HG03060 (cell line): ENCODE measurements at regions not wholly inside any gene's neighbourhood (a gene's known extent, or its start where the extent isn't known, plus 50 kb on each side); places are given as distances from the start of the nearest gene placed in this dataset.

Experiments used
- ATAC-seq: cut with Tn5 transposase; IDR thresholded peaks from one replicate; pipeline ENCODE4 v1.9.1; 2021; ENCODE audit warnings: low read depth, moderate number of reproducible peaks; ENCODE audit not compliant: unreplicated experiment

- ATAC-seq, result no peak
These were observed 138.7 kb downstream of the ENC1 start for GRCh38 chr5:74501674-74502478.

GRCh38 chr5:74500110-74500917 is 140.2 kb downstream of the ENC1 start:
- no peak for ATAC-seq

DNA sequence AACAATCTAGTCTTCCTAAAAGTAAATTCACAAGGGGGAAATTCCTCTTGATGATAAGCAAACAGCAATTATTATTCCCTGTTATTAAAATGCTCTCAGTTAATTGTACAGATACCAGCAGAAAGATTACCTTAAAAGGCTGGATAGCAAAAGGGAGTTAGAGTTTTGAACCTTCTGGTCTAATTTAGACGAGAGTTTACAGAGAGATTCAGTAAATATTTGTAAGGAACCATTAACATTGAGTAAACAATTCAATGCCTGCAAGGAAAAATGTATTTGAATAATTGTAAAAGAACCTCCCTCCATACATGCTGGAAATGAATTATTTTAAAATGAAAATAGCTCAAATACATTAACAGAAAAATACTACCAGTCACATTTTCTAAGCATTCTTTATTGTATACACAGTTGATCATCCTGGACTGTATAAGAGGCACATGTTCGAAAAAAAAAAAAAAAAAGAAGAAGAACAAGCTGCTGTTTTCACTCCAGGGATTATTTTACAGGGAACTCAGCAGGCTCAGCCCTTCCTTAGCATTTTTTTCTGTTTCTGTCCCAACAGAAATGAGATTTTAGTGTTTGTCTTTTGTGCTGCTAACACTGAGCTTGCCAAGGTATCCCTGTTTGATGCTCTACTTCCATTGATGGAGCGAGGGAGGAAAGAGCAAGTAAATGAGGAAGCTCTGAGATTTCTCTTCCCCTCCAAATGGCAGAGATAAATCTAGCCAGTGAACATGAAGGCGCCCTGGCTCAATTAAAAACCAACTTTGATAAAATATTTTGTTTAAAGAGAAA is 141.1 kb downstream of the ENC1 start:
- ATAC-seq, result no peak

DNA sequence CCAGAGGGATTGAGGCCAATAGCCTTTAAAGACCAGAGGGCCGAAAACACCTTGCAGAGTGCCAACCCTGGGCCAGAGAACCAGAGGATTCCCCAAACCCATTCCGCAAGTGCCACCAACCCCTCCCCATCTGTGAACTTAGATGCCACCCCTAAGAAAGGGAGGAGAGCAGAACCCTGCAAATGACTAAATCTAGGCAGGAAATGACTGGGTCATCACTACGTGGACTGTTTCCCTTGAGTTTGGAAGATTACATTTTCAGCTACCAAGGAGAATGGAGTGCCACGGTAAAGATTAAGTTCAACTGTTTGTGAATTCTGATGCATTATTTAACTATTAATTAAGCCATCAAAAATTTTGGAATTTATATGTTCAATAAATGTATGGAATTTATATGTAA is 142.8 kb downstream of the ENC1 start:
- ATAC-seq, result no peak

DNA sequence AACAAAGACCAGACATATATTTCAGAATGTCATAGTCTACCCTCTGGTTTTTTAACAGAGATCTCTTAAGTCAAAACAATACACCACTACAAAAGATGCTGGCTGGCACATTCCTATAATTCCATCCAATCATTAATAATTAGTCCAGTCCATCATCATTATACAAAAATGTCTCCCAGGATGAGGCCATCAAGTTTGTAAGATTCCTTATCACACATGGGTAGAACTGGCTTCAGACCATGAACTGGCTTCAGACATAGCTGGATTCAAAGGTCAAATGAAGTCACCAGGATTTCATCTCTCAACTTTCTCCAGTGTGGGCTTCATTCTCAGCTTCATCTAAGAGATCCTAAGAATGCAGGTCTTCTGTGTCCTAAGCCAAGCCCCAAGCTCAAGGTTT is 147.1 kb downstream of the ENC1 start:
- no peak for ATAC-seq

DNA sequence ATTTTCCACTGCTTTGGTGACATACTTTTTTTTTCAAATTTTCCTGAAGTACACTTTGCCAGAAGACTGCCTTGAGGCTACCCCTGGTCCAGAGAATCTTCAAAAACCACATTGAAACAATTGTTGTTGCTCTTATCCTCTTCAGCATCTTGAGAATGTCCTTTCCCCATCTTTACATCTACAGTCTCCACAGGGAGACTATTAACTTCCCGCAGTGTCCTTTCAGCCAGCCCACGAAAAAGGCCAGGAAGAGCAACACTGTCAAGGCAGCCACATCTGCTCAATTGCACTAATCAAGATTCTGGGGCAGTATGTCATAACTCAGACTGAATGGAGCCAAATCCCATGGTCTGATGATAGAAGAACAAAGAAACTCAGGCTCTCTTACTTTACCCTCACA is 148.3 kb downstream of the ENC1 start:
- no peak for ATAC-seq

- ATAC-seq, result no peak
These were observed 148.9 kb downstream of the ENC1 start for GRCh38 chr5:74491586-74491985.

GRCh38 chr5:74490814-74491213 is 149.7 kb downstream of the ENC1 start:
- ATAC-seq, result peak; percentile 86

DNA sequence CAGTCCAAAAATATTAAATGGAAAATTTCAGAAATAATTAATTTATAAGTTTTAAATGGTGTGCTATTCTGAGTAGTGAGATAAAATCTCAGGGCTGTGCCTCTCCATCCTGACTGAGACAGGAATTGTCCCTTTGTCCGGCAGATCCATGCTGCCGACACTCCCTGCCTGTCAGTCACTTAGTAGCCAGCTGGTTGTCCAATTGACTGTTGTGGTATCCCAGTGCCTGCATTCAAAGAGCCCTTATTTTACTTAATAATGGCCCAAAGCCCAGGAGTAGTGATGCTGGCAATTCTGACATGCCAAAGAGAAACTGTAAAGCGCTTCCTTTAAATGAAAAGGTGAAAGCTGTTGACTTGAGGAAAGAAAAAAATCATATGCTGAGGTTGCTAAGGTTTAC is 157.5 kb downstream of the ENC1 start:
- no peak for ATAC-seq

GRCh38 chr5:74482523-74482922 is 158.0 kb downstream of the ENC1 start:
- no peak for ATAC-seq

DNA sequence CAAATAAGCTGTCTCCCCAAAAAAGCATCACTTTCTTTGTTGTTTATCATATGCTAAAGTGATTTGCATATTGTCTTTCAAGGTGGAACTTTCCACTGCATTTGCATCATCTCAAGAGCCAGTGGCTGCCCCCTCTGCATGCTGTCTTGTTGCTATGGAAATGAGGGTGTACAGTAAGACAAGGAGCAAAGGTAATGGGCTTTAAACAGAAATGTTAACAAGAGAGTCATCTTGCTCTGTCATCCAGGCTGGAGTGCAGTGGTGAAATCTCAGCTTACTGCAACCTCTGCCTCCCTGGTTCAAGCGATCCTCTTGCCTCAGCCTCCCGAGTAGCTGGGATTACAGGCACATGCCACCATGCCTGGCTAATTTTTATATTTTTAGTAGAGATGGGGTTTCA is 159.2 kb downstream of the ENC1 start:
- peak; percentile 52 for ATAC-seq

DNA sequence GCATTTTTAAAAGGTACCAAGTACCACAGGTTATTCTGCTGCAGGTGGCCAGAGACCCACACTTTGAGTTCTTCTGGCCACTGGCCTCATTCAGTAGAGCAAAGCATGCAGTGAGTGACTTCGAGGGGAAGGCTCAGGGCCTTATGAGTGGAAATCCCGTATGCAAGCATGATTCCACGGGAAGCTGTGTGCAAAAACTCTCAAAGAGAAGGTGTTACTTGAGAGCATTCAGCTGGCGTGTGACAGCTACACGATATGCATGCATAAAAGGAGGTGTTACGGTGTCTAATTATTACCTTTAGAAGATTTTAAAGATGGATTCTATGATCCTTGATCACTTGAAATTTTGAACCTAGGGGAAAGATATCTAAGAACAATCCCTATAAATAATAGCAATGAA is 160.3 kb downstream of the ENC1 start:
- no peak for ATAC-seq

GRCh38 chr5:74478328-74478727 is 162.2 kb downstream of the ENC1 start:
- ATAC-seq, result no peak

- no peak for ATAC-seq
These were observed 162.8 kb downstream of the ENC1 start for GRCh38 chr5:74477761-74478160.

GRCh38 chr5:74476819-74477453 is 163.6 kb downstream of the ENC1 start:
- ATAC-seq, result no peak

DNA sequence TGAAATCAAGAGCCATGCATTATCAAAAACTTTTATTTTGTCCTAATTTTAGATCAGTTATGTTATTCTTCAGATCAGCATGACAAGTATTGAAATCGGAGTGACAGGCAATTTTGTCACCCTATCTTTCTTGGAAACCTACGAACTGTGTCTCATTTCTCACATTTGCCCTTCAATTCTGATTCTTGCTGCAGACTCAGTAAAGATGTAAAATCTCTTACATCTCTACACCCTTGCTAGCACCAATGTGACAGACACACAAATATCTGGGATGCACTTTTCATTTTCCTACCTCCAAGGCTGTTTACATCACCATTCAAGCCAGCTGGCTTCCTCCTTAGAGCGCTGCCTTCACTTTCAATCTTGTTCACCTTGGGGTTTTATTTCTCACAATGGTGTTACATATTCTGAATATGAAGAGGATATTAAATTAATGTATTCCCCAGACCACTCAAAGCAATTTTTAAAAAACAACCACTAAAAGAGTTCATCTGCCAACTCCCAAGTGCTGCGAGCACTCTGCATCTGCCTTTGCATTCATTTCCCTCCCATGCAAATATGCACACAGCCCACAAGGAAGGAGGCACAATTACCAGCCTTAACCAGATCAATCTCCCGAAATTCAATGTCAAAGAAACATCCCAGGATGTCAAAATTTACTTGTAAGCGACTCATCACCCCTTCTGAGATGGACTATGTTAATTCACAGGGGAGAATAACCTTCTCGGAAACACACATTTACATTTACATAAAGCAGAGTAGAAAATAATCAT is 164.3 kb downstream of the ENC1 start:
- ATAC-seq, result no peak

GRCh38 chr5:74471875-74472274 is 168.7 kb downstream of the ENC1 start:
- ATAC-seq, result no peak

DNA sequence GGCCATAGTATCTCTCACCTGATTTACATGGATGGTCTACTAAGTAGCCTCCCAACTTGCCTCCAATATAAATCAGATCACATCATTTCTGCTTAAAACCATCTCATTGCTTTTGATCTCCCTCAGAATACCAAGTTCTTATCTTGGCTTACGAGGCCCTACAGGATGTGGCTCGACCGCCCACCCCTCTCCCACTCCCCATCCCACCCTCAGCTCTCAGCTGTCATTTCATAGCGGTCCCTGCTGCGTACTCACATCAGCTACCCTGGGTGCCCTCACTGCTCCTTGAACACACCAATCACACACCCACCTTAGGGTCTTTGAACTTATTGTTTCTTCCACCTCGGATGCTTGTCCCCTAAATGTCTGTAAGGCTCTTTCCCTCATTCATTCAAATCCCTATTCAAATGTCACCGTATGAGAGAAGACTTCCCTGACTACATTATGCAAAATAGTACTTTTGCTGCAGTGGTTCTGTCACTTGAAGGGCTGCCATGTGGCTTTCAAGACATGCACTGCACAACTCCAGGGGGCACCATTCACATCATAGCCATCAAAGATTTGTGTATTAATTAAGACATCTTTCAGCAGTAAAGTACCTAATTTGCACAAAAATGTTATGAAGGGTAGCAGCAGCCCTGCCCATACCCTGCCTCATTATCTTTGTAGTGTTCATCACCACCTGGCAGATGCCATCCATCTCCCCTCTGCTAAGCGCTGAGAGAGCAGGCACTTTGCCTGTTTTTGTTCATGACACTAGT is 171.1 kb downstream of the ENC1 start:
- ATAC-seq, result no peak

DNA sequence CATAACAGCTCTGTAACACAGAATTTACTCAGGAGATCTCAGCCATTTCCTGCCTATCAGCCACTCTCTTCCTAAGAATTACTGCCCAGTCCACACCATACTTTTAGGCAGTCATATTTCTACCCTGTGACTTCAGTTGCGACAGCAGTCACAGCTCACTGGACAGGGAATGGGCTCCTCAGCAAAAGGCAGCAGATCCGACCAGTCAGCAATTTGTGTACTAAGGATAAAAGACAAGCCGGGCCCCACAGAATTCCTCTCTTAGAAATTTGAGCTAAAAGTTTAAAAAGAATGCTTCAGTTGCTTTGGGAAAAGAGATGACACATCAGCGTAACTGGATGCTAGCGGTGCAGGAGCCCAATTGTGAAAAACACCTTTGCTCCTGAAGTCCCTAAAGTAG is 172.1 kb downstream of the ENC1 start:
- ATAC-seq, result no peak
